HL-60/S4 (cell line): ENCODE measurements at regions not wholly inside any gene's neighbourhood (a gene's known extent, or its start where the extent isn't known, plus 50 kb on each side); places are given as distances from the start of the nearest gene placed in this dataset.

ENCODE experiments used
- in situ Hi-C: fragments of 300-500 bp; cut with MboI; formaldehyde crosslinking; loops from 2 replicates; pipeline ENCODE4 v1.14.3; 2022; ENCODE audit warnings: low sequenced_read_pairs

DNA sequence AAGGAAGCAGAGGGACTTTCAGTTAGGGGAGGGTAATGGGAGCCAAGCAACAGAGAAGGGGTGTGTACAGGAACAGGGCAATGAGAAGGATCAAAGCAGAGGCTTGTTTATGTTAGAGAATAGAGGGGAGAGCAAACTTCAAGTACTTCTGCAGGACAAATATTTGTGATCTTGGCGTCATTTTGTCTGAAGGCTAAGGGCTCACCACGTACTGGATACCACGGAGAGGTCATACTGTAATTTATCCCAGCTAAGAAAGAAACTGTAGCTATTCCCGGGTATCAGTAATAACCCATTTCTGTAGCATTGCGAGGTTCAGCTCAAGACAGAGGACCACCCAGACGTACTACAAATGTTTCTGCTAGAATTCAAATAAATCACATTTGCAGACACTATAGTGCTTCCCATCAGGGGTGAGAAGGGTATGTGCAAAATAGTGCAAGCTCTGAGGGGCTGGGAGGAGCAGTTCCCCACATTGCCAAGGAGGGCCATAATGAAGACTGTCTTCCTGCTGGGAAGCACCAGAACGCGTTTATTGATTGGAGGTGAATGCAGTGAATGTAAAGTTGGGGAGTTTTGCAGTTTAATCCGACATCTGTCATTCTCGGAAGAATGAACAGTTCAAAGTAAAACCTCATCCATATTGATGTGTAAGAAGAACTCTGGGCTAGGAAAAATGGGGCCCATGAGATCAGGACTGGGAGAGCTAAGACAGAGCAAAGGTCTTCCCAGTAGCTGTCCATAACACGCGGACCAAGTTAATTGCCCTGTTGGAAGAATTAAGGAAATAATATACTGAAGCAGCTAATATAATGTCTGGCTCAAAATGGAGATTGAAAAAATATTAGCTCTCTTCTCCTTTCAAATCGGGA lies 136.9 kb downstream of the RWDD3 start:
- in situ Hi-C loops, result no loop called here

DNA sequence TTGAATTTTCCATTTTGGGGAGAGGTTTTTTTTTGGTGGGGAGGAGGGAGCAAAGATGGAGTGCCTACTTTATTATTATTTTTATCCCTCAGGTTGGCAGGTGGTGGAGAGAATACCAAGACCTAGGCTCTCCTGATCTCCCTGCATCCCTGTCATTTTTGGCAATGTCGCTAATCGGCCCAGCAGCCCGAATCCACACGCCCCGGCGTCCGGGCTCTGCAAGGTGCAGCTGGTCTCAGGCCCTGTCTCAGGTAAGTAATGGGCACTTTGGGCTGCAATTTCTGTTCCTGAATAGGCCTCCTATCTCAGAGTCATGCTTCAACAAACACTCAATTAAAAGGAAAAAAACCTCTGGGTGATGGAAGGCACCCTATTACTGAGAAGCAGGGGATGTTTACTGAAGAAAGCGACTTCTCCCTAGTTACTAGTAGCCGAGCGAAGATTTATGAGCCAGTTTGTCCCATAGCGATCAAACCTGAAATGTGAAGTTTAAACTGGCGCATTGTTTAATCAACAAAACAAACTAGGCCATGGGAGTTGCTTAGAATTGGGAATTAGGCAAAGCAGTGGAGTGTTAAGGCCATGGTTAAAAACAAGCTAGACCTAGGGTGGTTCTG lies 137.8 kb downstream of the RWDD3 start:
- in situ Hi-C loops, result no loop called here

DNA sequence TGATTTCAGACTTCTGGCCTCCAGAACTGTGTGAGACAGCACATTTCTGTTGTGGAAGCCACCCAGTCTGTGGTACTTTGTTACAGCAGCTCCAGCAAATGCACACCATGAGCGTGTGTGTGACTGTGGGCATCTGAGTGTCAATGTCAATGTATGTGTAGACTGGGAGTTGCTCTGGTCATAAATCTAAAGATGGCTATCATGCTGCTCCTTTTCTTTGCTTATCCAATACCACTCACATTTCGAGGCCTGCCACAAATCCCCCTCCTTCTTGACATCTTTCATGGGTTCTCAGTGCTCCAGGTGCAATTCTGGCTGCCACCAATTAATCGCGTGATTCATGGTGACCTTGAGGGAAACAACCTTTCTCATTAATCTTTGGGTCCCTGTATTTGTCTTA lies 141.2 kb downstream of the RWDD3 start:
- in situ Hi-C loops, result no loop called here

DNA sequence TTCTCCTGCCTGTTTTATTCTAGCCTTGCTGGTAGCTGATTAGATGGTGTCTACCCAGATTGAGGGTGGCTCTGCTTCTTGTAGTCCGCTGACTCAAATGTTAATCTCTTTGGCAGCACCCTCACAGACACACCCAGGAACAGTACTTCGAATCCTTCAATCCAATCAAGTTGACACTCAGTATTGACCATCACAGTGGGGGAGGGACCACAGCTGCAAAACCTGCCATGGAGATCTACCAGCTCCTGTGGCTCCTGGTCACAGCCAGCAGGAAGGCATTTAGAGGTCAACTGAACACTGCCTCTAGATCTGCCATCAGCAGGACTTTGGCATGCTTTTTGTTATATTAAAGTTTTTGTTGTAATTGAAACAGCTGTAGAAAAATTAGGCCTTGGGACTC lies 146.9 kb downstream of the RWDD3 start:
- in situ Hi-C loops, result no loop called here

- in situ Hi-C loops, result no loop called here
These were observed 148.2 kb downstream of the RWDD3 start for GRCh38 chr1:95382000-95382786.

DNA sequence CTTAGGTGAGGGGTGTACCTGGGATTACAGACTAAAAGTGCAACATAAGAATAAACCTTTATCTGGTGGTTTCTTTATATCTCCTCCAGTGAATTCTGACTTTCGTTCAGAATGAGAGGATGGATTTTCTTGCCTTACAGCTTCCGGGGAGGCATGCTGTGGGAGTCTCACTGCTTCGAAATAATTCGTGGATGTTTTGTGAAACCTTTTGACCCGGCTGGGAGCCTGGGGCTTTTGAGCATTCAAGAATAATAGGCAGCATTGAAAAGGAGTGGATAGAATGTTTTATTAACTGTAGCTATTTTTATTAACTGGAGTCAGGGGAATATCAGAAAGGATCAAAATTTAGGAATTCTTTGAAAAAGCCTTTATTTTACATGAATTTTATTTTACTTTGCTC lies 149.1 kb downstream of the RWDD3 start:
- in situ Hi-C loops, result no loop called here

DNA sequence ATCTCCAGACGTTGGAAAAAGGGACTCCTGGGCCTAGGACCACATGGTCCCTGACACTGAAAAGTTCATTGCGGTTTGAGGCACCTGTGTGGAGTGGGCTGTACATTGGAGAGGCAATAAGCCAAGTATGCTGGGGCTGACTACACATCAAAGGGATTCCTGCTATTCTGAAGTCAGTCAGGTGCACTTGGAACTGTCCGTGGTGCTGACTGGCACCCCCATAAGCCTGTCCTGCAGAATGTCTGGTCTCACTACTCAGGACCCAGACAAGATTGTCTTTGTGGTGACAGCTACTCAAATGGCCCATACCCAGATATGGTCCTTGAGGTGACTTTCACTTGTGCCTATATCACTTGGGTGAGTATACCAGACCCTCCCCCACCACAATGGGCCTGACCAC lies 150.6 kb downstream of the RWDD3 start:
- in situ Hi-C loops, result no loop called here

DNA sequence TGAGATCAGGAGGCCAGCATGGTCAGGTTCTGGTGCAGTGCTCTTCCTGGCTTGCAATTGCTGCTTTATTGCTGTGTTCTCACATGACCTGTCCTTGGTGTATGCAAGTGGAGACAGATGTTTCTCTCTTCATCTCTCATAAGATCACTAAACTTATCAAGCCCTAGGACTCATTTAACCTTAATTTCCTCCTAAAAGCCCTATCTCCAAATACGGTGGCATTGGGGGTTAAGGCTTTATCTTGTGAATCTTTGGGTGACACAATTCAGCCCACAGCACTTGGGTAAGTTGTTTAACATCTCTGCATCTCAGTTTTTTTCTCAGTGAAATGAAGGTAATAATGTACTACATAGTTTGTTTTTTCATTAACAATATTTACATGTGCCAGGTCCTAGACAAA lies 152.4 kb downstream of the RWDD3 start:
- in situ Hi-C loops, result no loop called here

- in situ Hi-C loops, result no loop called here
These were observed 152.9 kb downstream of the RWDD3 start for GRCh38 chr1:95386915-95387314.

- in situ Hi-C loops, result no loop called here
These were observed 154.0 kb downstream of the RWDD3 start for GRCh38 chr1:95388031-95388430.

- in situ Hi-C loops, result no loop called here
These were observed 159.4 kb downstream of the RWDD3 start for GRCh38 chr1:95393434-95393833.

DNA sequence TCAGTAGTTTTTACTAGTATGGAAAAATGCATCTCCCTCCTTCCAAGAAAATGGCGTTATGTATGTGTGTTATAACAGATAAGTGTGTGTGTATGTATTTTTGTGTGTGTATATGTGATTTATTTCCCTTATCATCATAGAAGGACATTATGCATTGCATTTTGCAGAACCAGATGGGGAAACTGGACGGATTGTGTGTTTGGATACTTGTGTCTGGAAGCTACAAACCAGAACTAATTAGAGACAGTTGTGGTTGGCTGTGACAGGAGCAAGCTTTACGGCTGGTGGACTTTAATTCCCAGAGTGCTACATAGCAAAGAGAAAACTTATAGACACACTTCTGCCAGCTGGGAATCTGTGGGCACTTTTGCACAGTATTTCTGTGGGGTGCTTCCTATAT lies 162.5 kb downstream of the RWDD3 start:
- in situ Hi-C loops, result no loop called here

DNA sequence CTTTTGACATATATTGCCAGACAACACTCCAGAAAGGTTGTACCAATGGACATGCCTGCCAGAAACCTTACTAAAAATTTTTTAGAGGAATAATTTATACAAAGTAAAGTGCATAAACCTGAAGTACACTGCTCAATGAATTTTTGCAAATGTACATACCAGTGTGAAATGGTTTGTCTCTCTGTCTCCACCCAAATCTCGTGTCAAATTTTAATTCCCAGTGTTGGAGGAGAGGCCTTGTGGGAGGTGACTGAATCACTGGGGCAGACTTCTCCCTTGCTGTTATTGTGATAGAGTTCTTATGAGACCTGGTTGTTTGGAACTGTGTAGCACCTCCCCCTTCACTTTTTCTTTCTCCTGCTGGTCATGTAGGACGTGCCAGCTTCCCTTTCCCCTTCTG lies 168.8 kb downstream of the RWDD3 start:
- in situ Hi-C loops, result no loop called here

GRCh38 chr1:95406279-95406678 lies 172.3 kb downstream of the RWDD3 start:
- in situ Hi-C loops, result no loop called here

- in situ Hi-C loops, result no loop called here
These were observed 173.3 kb downstream of the RWDD3 start for GRCh38 chr1:95407131-95407885.

- in situ Hi-C loops, result no loop called here
These were observed 173.9 kb downstream of the RWDD3 start for GRCh38 chr1:95407886-95408291.

- in situ Hi-C loops, result no loop called here
These were observed 174.6 kb downstream of the RWDD3 start for GRCh38 chr1:95408507-95409136.

GRCh38 chr1:95409276-95409675 lies 175.3 kb downstream of the RWDD3 start:
- in situ Hi-C loops, result no loop called here

DNA sequence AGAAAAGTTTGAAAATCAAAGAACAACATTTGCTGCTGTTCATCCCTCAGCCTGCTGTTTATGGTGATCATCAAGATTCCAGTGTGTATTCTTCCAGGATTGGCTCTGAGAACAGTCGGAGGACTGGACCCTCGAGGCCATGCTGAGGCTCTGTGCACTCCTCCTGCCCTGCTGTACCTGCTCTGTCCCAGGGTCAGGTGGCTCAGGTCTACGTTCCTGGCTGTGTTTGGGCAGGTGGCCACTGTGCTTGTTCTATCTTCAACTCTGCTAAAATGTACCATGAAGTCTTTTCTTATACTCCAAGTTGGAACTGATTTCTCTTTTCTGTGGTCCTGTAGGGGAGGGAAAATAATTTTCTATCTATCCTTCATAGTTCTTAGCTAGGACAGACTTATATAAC lies 175.9 kb downstream of the RWDD3 start:
- in situ Hi-C loops, result no loop called here

DNA sequence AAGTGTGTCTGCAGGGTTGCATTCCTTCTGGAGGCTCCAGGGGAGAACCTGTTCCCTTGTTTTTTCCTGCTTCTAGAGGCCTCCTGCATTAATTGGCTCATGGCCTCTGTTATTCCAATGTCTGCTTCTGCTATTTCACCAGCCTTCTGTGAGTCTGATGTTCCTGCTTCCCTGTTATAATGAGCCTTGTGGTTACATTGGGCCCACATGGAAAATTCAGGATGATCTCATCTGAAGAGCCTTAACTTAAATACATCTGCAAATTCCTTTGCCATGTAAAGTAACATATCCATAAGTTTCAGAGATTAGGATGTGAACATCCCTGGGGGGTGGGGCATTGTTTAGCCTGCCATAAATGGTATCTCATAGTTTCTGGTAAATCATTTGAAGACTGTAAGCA lies 181.1 kb downstream of the RWDD3 start:
- in situ Hi-C loops, result no loop called here

- in situ Hi-C loops, result no loop called here
These were observed 192.8 kb downstream of the RWDD3 start for GRCh38 chr1:95426772-95427171.
